Tibial nerve (tissue), 4 donors: ENCODE measurements at regions not wholly inside any gene's neighbourhood (a gene's known extent, or its start where the extent isn't known, plus 50 kb on each side); places are given as distances from the start of the nearest gene placed in this dataset.

ENCODE experiments used
- EP300 ChIP-seq, 2 donors: sonication (generic); formaldehyde crosslinking; IDR thresholded peaks; one replicate each; pipeline ENCODE4 v1.6.1; 2017; ENCODE audit warnings: antibody characterized with exemption in 2 of 2, mild to moderate bottlenecking in 1 of 2
- POLR2A ChIP-seq, 2 donors: fragments of 450-650 bp; IDR thresholded peaks; one replicate each; pipeline ENCODE4 v1.6.1; 2017; ENCODE audit warnings: antibody characterized with exemption in 2 of 2, mild to moderate bottlenecking in 2 of 2, moderate library complexity in 2 of 2
- TF ChIP-seq, protein P1 (sequence below), 5 experiments: fragments of 200-600 bp in 3 of 5; fragments of 450-650 bp in 2 of 5; sonication (generic) in 3 of 5; IDR thresholded peaks; one replicate each; pipeline ENCODE4 v1.5.1; 2016 to 2019; ENCODE audit warnings: antibody characterized with exemption in 5 of 5, mild to moderate bottlenecking in 3 of 5, moderate library complexity in 2 of 5

DNA sequence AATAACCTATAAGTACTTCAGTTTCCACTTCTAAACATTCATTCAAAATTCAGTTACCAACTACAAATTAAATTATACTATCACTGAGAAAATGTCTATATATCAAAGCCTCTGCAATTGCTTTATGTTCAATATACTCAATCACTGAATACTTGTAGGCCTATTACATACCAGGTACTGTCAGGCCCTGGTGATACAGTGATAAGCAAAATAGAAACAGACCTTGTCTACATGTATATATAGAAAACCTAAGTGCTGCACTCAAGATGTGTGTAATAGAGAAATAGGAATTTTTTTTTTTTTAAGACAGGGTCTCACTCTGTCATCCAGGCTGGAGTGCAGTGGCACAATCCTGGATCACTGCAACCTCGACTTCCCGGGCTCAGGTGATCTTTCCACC is 53.7 kb upstream of the PHF14 start:
- TF ChIP-seq POLR2A (IDR thresholded peaks at IDR 0.05) (no peak), EP300 (IDR thresholded peaks at IDR 0.05) (no peak)
- TF ChIP-seq, protein P1, sequence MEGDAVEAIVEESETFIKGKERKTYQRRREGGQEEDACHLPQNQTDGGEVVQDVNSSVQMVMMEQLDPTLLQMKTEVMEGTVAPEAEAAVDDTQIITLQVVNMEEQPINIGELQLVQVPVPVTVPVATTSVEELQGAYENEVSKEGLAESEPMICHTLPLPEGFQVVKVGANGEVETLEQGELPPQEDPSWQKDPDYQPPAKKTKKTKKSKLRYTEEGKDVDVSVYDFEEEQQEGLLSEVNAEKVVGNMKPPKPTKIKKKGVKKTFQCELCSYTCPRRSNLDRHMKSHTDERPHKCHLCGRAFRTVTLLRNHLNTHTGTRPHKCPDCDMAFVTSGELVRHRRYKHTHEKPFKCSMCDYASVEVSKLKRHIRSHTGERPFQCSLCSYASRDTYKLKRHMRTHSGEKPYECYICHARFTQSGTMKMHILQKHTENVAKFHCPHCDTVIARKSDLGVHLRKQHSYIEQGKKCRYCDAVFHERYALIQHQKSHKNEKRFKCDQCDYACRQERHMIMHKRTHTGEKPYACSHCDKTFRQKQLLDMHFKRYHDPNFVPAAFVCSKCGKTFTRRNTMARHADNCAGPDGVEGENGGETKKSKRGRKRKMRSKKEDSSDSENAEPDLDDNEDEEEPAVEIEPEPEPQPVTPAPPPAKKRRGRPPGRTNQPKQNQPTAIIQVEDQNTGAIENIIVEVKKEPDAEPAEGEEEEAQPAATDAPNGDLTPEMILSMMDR (IDR thresholded peaks at IDR 0.05) = no peak
